CD14-positive monocyte (primary cell): ENCODE measurements at regions not wholly inside any gene's neighbourhood (a gene's known extent, or its start where the extent isn't known, plus 50 kb on each side); places are given as distances from the start of the nearest gene placed in this dataset.

Experiments
- DNase-seq, 3 donors: peaks; one replicate each; pipeline ENCODE4 v3.0.0-alpha.2; 2011 to 2022
- H2AFZ ChIP-seq: 2 replicates; pipeline ENCODE4 v1.6.0; 2012; ENCODE audit warnings: mild to moderate bottlenecking, low read depth, low read length, inconsistent platforms; ENCODE audit not compliant: insufficient read depth, poor library complexity, severe bottlenecking
- H3K27ac ChIP-seq, 2 donors: 1 replicate in 1 of 2; 2 replicates in 1 of 2; pipeline ENCODE4 v1.5.1; 2012 to 2013; ENCODE audit warnings: low read length in 2 of 2, control low read depth in 1 of 2, inconsistent platforms in 1 of 2, low read depth in 1 of 2, mild to moderate bottlenecking in 1 of 2
- H3K27me3 ChIP-seq, 2 donors: one replicate each; pipeline versions ENCODE4 v1.6.0 to v1.6.1; 2011 to 2013; ENCODE audit warnings: low read length in 2 of 2; ENCODE audit not compliant: control insufficient read depth in 2 of 2, insufficient read depth in 2 of 2
- H3K36me3 ChIP-seq, 2 donors: replicated peaks in 1 of 2; 1 replicate in 1 of 2; 2 replicates in 1 of 2; pipeline versions ENCODE4 v1.5.1 to v1.6.1; 2012 to 2013; ENCODE audit warnings: low read length in 2 of 2, control low read depth in 1 of 2, inconsistent platforms in 1 of 2, mild to moderate bottlenecking in 1 of 2; ENCODE audit not compliant: insufficient read depth in 2 of 2, control insufficient read depth in 1 of 2
- H3K4me1 ChIP-seq, 2 donors: 1 replicate in 1 of 2; 2 replicates in 1 of 2; pipeline versions ENCODE4 v1.5.1 to v1.6.1; 2012 to 2013; ENCODE audit warnings: low read length in 2 of 2, control low read depth in 1 of 2, inconsistent platforms in 1 of 2, mild to moderate bottlenecking in 1 of 2, moderate library complexity in 1 of 2; ENCODE audit not compliant: insufficient read depth in 2 of 2, control insufficient read depth in 1 of 2
- H3K4me2 ChIP-seq: replicated peaks from 2 replicates; pipeline ENCODE3; 2012; ENCODE audit warnings: low read length, moderate library complexity, mild to moderate bottlenecking; ENCODE audit not compliant: poor library complexity, severe bottlenecking; ENCODE audit errors: extremely low read depth
- H3K4me3 ChIP-seq, 3 experiments: fragments of 200-600 bp in 1 of 3; sonication (generic) in 1 of 3; replicated peaks in 1 of 3; 1 replicate in 2 of 3; 2 replicates in 1 of 3; pipeline ENCODE4 v1.5.1; 2011 to 2013; ENCODE audit warnings: low read length in 3 of 3, mild to moderate bottlenecking in 3 of 3, control low read depth in 2 of 3, low read depth in 2 of 3, inconsistent platforms in 1 of 3, moderate library complexity in 1 of 3
- H3K79me2 ChIP-seq: 2 replicates; pipeline ENCODE4 v1.6.0; 2012; ENCODE audit warnings: mild to moderate bottlenecking, control low read depth, inconsistent platforms, low read length, moderate library complexity; ENCODE audit not compliant: insufficient read depth
- H3K9ac ChIP-seq: 2 replicates; pipeline ENCODE4 v1.6.0; 2017; ENCODE audit warnings: low read length, mild to moderate bottlenecking; ENCODE audit not compliant: insufficient read depth, poor library complexity, severe bottlenecking
- H3K9me3 ChIP-seq, 2 donors: replicated peaks in 1 of 2; 1 replicate in 1 of 2; 2 replicates in 1 of 2; pipeline versions ENCODE4 v1.5.1 to v1.6.1; 2012 to 2013; ENCODE audit warnings: low read length in 2 of 2, control low read depth in 1 of 2; ENCODE audit not compliant: control insufficient read depth in 1 of 2, insufficient read depth in 1 of 2
- H4K20me1 ChIP-seq: 2 replicates; pipeline ENCODE4 v1.6.0; 2012; ENCODE audit warnings: mild to moderate bottlenecking, low read length, control low read depth, moderate library complexity; ENCODE audit not compliant: insufficient read depth
- H3K27ac Mint-ChIP-seq, 7 donors: one replicate each; pipeline ENCODE4 v1.8.0; 2020; ENCODE audit warnings: mild to moderate bottlenecking in 7 of 7, mixed read lengths in 7 of 7, moderate library complexity in 6 of 7, inconsistent platforms in 2 of 7
- H3K27me3 Mint-ChIP-seq, 3 donors: one replicate each; pipeline ENCODE4 v1.8.0; 2021 to 2022; ENCODE audit warnings: low read depth in 3 of 3, mild to moderate bottlenecking in 3 of 3, mixed read lengths in 3 of 3, moderate library complexity in 3 of 3, inconsistent platforms in 1 of 3
- H3K36me3 Mint-ChIP-seq, 2 donors: one replicate each; pipeline ENCODE4 v1.8.0; 2020; ENCODE audit warnings: mixed read lengths in 2 of 2, inconsistent platforms in 1 of 2, mild to moderate bottlenecking in 1 of 2
- H3K4me1 Mint-ChIP-seq: one replicate; pipeline ENCODE4 v1.8.0; 2020; ENCODE audit warnings: mild to moderate bottlenecking, mixed read lengths
- H3K4me3 Mint-ChIP-seq, 2 donors: one replicate each; pipeline ENCODE4 v1.8.0; 2020; ENCODE audit warnings: mild to moderate bottlenecking in 2 of 2, mixed read lengths in 2 of 2, moderate library complexity in 1 of 2
- H3K9me3 Mint-ChIP-seq, 7 donors: one replicate each; pipeline ENCODE4 v1.8.0; 2020 to 2022; ENCODE audit warnings: mixed read lengths in 7 of 7, mild to moderate bottlenecking in 6 of 7, moderate library complexity in 6 of 7, inconsistent platforms in 2 of 7
- WGBS: methylation state at CpG from one replicate; pipeline ENCODE4 v1.1.5; 2013; ENCODE audit warnings: missing lambda C conversion rate; ENCODE audit not compliant: insufficient coverage; 5-methylcytosine and 5-hydroxymethylcytosine counted together
- intact Hi-C, 2 donors: fragments of 100-400 bp; cut with micrococcal nuclease; formaldehyde crosslinking; loops; one replicate each; pipeline versions ENCODE4 v1.15.0 to v1.15.1; 2023
- TF ChIP-seq, protein P1 (sequence below): fragments of 200-600 bp; IDR thresholded peaks from one replicate; pipeline ENCODE4 v1.8.0; 2022; ENCODE audit warnings: antibody characterized with exemption, mild to moderate bottlenecking

DNA sequence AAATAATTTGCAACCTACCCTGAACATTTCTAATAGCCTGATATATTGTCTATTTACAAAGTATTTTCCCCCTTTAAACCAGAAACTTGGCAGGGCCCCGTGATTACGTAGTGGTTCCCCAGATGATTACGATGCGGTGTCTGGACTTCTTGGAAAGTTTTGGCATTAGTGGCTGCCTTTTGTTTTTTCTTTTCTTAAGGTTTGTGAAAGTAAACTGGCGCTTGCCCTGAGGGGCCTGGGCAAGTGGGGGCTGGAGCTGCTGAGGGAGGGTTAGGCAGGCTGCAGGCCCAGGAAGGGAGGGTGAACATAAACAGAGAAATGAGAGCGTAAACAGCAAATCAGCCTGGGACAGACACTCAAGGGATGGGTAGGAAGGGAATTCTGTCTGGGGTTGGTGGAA, 123.6 kb upstream of the MSX1 start:
- H3K27me3 Mint-ChIP-seq = peaks cover 0 to 2% (median 2%) of the 10 kb centered on the region in 3 donors
- no peak overlapping the region for H3K27ac Mint-ChIP-seq
- Histone ChIP-seq H3K9me3 (no peaks in the 10 kb centered on the region), H3K4me3 (no peak overlapping the region), H3K36me3 (no peaks in the 10 kb centered on the region), H3K27ac (no peak overlapping the region), H3K4me2 (no peak overlapping the region), H3K4me1 (no peaks in the 10 kb centered on the region), H4K20me1 (no peaks in the 10 kb centered on the region), H3K79me2 (no peaks in the 10 kb centered on the region), H2AFZ (no peak overlapping the region), H3K27me3 (no peaks in the 10 kb centered on the region), H3K9ac (no peak overlapping the region)
- H3K9me3 Mint-ChIP-seq = peaks cover 0 to 5% (median 2%) of the 10 kb centered on the region in 7 donors
- no peak for DNase-seq
- WGBS = 100% methylated on average over 5 of the region's 6 CpGs
- TF ChIP-seq, protein P1, sequence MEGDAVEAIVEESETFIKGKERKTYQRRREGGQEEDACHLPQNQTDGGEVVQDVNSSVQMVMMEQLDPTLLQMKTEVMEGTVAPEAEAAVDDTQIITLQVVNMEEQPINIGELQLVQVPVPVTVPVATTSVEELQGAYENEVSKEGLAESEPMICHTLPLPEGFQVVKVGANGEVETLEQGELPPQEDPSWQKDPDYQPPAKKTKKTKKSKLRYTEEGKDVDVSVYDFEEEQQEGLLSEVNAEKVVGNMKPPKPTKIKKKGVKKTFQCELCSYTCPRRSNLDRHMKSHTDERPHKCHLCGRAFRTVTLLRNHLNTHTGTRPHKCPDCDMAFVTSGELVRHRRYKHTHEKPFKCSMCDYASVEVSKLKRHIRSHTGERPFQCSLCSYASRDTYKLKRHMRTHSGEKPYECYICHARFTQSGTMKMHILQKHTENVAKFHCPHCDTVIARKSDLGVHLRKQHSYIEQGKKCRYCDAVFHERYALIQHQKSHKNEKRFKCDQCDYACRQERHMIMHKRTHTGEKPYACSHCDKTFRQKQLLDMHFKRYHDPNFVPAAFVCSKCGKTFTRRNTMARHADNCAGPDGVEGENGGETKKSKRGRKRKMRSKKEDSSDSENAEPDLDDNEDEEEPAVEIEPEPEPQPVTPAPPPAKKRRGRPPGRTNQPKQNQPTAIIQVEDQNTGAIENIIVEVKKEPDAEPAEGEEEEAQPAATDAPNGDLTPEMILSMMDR = no peak
- H3K36me3 Mint-ChIP-seq = no peaks in the 10 kb centered on the region
- intact Hi-C loops = no loop called here
- no peaks in the 10 kb centered on the region for H3K4me1 Mint-ChIP-seq
- no peak overlapping the region for H3K4me3 Mint-ChIP-seq

DNA sequence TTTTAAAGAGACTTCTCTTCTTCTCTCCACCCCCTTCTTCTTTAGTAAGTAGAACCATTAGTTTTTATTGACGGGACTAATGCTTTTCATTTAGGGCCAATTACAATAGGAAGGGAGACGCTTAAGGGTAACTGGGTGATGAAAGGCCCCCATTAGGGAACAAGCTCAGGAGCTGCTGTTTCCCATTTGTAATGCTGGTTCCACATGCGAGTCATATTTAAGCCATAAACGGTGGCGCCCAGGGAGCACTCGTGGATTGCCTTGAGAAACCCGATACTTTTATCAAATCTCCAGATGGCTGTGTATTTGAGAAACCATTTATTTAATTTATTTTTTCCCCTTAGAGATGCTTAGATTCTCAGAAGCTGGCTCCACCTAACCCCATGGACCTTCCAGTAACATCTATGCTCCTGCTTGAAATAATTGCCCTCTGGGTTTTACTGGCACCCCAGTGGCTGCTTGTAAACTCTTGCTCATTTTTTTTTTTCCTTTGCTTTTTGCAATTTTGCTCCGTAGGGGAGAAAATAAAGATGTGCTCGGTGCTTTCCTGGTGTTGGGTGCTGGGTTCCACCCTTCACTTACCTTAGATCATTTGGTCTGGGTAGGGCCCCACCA, 124.2 kb upstream of the MSX1 start:
- H3K4me3 ChIP-seq = no peak overlapping the region
- no peak overlapping the region for H3K9ac ChIP-seq
- H3K79me2 ChIP-seq = no peaks in the 10 kb centered on the region
- no peak overlapping the region for H2AFZ ChIP-seq
- DNase-seq = no peak
- H3K27me3 ChIP-seq = no peaks in the 10 kb centered on the region
- Mint-ChIP-seq H3K36me3 (no peaks in the 10 kb centered on the region), H3K9me3 (peaks cover 0 to 6% (median 2%) of the 10 kb centered on the region in 7 donors), H3K4me1 (no peaks in the 10 kb centered on the region), H3K27ac (no peak overlapping the region), H3K27me3 (peaks cover 0 to 2% (median 2%) of the 10 kb centered on the region in 3 donors), H3K4me3 (no peak overlapping the region)
- no peak overlapping the region for H3K4me2 ChIP-seq
- H4K20me1 ChIP-seq = no peaks in the 10 kb centered on the region
- intact Hi-C loops = no loop called here
- H3K9me3 ChIP-seq = peaks cover 0 to under 1% of the 10 kb centered on the region in 2 donors
- whole genome bisulfite sequencing = 92% methylated on average over 2 of the region's 9 CpGs
- no peak overlapping the region for H3K27ac ChIP-seq
- H3K4me1 ChIP-seq = no peaks in the 10 kb centered on the region
- TF ChIP-seq, protein P1 = no peak
- H3K36me3 ChIP-seq = no peaks in the 10 kb centered on the region
